ENCODE measurements at regions not wholly inside any gene's neighbourhood (a gene's known extent, or its start where the extent isn't known, plus 50 kb on each side); places are given as distances from the start of the nearest gene placed in this dataset.

DNA sequence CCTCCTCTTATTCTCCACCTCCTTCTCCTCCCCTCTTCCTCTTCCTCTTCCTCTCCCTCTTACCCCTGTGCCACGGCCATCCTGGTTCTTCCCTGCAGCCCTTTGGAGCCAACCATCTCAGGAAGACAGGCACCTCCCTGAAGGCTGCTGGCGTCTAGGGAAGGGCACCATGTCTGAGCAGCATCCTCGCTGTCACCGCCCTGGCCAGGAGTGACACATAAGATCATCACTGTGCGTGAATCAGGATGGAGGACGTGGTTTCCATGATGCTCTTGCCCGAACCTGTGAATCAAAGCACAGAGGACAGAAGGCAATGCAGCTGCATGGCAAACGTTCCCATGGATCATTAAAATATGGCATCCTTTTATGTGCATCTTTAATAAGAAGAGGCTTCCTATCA is 236.0 kb downstream of the SH3BP4 start:
- TF ChIP-seq, protein P1, sequence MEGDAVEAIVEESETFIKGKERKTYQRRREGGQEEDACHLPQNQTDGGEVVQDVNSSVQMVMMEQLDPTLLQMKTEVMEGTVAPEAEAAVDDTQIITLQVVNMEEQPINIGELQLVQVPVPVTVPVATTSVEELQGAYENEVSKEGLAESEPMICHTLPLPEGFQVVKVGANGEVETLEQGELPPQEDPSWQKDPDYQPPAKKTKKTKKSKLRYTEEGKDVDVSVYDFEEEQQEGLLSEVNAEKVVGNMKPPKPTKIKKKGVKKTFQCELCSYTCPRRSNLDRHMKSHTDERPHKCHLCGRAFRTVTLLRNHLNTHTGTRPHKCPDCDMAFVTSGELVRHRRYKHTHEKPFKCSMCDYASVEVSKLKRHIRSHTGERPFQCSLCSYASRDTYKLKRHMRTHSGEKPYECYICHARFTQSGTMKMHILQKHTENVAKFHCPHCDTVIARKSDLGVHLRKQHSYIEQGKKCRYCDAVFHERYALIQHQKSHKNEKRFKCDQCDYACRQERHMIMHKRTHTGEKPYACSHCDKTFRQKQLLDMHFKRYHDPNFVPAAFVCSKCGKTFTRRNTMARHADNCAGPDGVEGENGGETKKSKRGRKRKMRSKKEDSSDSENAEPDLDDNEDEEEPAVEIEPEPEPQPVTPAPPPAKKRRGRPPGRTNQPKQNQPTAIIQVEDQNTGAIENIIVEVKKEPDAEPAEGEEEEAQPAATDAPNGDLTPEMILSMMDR (IDR thresholded peaks at IDR 0.05; ENCODE audit: low read length), result no peak
- no peak for TF ChIP-seq EZH2phosphoT487 (IDR thresholded peaks at IDR 0.05; ENCODE audit: low read length)

Data from MM.1S (cell line).